SKM-1 treated with dmso at 0.1 percent for 144 hours (cell line): ENCODE measurements at regions not wholly inside any gene's neighbourhood (a gene's known extent, or its start where the extent isn't known, plus 50 kb on each side); places are given as distances from the start of the nearest gene placed in this dataset.
"Not testable (repeated sequence)": the region's sequence is repeated elsewhere in the genome, so short reads cannot be mapped to it uniquely, and the experiment has no call there.

Source experiments
- DNase-seq: peaks from one replicate; lab custom pipeline; 2025; ENCODE audit not compliant: unreplicated experiment; lab: John Stamatoyannopoulos, UW

DNA sequence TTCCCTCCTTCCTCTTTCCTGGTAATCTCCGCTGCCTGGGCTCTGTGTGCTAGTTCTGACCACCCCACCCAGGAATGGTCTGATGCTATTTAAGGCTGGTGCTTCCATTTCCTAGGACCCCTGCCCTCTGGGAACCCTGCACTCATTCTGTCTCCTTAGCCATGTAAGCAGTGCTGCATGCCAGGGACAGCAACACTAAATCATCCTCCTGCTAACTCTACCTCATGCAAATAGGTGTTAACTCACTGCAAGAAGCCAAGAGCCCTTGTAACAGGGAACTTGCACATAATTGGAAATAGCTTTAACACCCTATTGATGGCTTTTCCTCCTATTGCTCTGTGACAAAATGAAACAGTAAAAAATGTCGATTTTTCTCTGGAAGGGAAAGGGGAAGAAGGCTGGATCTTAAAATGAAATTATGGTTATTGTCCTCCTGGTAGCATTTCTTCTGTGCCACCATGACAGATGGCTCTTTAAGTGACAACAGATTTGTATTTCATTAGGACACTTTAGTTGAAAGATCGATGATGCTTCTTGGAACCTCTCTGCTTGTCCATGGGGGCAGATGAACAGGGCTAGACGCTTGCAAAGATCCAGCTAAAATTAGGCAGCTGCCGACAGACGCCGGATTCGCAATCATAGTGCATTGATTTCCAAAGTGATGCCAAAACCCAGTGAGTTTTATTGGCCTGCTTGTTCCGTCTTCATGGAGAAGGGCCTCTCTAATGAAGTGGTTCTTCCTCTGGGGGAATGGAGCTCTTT is 551.7 kb downstream of the MATN1 start:
- no peak for DNase-seq

- no peak for DNase-seq
These were observed 554.1 kb downstream of the MATN1 start for GRCh38 chr1:30169269-30169668.

- no peak for DNase-seq
These were observed 557.2 kb downstream of the MATN1 start for GRCh38 chr1:30166174-30166573.

GRCh38 chr1:30165116-30165515 is 558.3 kb downstream of the MATN1 start:
- no peak for DNase-seq

DNA sequence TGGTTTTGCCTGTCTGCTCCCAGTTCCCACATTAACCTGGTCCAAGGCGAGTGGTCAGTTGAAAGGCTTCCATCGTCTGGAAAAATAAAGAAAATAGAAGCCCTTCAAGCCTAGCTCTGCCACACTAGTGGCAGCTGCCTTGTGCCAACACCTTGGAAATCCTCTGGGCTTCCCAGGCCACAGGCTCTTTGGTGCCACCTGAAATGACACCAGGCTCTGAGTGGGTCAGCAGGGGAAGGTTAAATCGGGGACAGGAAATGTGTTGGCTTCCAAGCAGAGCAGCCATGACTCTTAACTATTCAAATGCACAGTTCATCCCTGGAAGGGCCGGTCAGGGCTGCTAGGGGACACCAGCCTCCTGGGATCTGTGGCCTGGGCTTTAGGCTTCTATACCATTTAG is 558.7 kb downstream of the MATN1 start:
- no peak for DNase-seq

DNA sequence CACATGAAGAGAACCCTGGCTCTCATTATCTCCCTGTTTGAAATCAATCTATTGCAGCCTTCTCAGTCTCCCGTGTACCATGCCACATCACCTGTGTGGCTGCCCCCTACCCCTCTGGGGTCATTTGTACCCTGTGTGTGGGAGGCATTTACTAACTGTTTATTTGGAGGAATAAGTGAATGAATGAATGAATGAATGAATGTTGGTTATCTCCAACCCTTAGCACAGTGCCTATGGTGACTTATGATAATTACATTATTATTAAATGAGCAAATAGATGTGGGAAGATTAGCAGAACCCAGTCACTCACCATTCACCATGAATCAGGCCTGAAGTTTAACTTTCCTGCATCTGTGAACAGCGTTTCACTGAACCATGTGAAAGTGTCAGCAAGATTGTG is 560.8 kb downstream of the MATN1 start:
- no peak for DNase-seq

- no peak for DNase-seq
These were observed 561.4 kb downstream of the MATN1 start for GRCh38 chr1:30161953-30162352.

DNA sequence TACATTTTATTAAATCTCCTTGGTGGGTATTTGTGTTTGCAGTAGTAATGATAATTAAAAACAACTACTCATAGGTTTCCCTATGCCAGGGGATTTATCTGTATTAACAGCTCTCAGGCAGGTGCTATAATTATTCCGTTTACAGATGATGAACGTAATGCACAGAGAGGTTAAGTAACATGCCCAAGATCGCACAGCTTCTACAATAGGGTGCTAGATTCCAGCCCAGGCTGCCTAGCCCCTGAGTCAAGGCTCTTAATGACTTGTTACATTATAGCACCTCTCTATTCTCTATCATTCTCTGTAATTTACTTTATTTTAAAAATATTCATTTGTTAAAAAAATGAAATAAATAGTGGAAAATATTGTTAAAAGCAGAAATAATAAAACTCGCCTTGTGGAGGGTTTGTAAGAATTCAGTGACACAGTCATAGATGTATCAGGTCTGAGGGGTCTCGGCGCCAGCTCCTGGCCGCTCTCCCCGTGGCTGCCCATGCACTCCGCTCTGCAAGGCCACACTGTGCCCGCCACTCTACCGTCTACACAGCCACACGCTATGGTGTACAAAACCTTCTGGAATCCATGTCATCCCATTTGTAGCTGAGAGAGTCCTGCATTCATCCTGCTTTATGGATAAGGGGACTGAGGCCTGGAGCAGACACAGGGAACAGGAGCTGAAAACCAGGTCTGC is 562.2 kb downstream of the MATN1 start:
- DNase-seq, result no peak

- DNase-seq, result no peak
These were observed 564.4 kb downstream of the MATN1 start for GRCh38 chr1:30159015-30159414.

DNA sequence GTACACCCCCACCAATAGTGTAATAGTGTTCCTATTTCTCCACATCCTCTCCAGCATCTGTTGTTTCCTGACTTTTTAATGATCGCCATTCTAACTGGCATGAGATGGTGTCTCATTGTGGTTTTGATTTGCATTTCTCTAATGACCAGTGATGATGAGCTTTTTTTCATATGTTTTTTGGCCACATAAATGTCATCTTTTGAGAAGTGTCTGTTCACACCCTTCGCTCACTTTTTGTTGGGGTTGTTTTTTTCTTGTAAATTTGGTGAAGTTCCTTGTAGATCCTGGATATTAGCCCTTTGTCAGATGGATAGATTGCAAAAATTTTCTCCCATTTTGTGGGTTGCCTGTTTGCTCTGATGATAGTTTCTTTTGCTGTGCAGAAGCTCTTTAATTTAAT is 567.7 kb downstream of the MATN1 start:
- DNase-seq, result not testable (repeated sequence)

GRCh38 chr1:30155253-30155652 is 568.1 kb downstream of the MATN1 start:
- DNase-seq, result not testable (repeated sequence)

DNA sequence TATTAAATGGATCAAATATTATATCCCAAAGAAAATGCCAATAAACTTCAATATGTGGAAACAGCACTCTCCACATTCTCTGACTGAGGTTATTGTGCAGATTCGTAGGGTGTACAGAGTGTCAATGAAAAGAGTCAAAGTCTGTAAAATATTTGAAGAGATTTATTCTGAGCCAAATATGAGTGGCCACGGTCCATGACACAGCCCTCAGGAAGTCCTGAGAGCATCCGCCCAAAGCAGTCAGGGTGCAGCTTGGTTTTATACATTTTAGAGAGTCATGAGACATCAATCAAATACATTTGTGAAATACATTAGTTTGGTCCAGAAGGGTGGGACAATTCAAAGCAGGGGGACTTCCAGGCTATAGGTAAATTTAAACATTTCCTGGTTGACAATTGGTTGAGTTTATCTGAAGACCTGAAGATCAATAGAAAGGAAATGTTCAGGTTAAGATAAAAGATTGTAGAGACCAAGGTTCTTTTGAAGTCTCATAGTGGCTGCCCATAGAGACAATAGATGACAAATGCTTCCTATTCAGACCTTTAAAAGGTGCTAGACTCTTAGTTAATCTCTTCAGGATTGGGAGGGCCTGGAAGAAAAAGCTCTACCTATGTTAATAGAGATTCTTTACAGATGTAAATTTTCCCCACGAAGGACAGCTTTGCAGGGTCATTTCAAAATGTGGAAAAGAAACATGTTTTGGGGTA is 569.5 kb downstream of the MATN1 start:
- no peak for DNase-seq

DNA sequence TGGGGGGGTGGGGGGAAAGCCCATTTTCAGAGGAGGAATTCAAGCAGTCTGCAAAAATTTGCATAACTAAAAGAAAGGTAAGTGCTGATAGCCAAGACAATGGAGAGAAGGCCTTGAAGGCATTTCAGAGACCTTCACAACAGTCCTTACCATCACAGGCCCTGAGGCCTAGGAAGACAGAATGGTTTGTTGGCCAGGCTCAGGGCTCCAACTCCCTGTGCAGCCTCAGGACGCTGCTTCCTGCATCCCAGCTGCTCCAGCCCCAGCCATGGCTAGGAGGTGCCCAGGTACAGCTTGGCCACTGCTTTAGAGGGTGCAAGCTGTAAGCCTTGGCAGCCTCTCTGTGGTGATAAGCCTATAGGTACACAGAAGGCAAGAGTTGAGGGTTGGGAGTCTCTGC is 571.6 kb downstream of the MATN1 start:
- no peak for DNase-seq

DNA sequence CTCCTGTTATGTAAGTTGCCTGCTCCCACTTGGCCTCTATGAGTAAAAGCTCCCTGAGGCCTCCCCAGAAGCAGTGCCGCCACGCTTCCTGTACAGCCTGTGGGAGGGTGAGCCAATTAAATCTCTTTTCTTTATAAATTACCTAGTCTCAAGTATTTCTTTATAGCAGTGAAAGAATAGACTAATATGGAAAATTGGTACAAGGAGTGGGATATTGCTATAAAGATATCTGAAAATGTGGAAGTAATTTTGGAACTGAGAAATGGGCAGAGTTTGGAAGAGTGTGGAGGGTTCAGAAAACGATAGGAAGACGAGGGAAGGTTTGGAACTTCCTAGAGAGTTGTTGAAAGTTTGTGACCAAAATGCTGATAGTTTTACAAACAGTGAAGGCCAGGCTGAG is 572.3 kb downstream of the MATN1 start:
- DNase-seq, result no peak

- DNase-seq, result no peak
These were observed 574.2 kb downstream of the MATN1 start for GRCh38 chr1:30149226-30149625.

- no peak for DNase-seq
These were observed 574.7 kb downstream of the MATN1 start for GRCh38 chr1:30148676-30149075.

DNA sequence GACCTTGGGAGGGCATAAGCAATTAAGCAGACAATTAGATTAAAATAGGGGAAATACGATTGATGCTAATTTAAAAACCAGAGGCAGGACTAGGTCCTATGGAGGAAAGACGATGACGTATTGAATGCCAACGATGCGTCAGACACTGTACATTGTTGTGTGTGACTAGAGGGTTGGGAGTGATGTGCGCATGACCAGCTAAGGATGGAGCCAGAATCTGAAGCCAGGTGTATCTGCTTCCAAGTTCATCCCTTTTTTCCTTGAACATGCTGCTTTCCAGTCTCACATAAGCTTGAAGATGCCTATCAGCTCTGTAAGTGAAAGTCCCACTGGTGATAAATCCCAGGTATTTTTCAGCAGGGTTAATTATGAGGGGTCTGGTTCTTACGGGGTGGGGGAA is 576.2 kb downstream of the MATN1 start:
- no peak for DNase-seq

DNA sequence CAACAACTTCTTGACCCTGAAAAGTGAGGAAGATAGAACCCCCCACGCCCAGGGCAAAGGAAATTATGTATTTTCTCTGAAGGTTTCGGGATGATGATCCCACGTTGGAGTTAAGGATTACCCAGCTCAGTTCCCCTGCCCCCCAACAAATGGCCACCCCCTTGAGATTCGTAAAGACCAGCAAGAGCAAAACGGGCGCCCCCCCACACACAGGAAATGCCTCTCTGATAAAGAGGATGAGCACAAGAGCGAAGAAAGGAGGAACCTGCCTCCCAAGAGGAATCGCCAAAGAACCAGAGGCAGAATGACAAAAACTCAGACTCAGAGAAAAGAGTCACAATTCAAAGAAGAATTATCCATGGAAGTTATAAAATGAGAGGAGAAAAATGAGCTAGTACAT is 576.9 kb downstream of the MATN1 start:
- DNase-seq, result no peak

GRCh38 chr1:30145723-30146303 is 577.6 kb downstream of the MATN1 start:
- DNase-seq, result no peak

GRCh38 chr1:30144831-30145230 is 578.6 kb downstream of the MATN1 start:
- DNase-seq, result no peak

DNA sequence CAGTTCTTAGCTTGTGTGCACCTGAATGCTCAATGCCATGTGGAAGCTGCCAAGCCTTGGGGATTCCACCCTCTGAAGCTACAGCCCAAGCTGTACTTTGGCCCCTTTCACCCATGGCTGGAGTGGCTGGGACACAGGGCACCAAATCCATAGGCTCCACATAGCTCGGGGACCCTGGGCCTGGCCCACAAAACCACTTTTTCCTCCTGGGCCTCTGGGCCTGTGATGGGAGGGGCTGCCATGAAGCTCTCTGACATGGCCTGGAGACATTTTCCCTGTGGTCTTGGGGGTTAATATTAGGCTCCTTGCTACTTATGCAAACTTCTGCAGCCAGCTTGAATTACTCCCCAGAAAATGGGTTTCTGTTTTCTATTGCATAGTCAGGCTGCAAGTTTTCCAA is 579.9 kb downstream of the MATN1 start:
- no peak for DNase-seq

DNA sequence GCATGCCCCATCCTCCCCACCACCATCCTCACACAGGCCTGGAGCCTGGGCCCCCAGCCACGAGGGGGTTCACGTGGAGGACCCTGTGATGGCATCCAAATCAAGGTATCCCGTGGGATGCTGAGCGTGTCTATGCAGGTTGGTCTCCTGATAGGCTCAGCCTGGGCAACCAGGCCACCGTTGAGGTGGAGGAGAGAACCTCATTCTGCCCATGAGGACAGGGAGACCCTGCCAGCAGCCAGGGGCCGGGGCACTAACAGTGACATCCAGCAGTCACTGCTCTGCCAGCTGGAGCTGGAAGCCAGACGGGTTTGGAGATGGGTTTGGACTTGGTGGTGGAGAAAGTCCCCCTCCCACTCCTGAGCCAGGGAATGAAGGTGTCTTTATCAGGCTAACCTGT is 582.8 kb downstream of the MATN1 start:
- DNase-seq, result no peak
